ENCODE measurements at regions not wholly inside any gene's neighbourhood (a gene's known extent, or its start where the extent isn't known, plus 50 kb on each side); places are given as distances from the start of the nearest gene placed in this dataset.

GRCh38 chr13:79678100-79678499 lies 197.1 kb downstream of the NDFIP2 start:
- no peak overlapping the region for H3K4me2 ChIP-seq (ENCODE audit: low read depth, low read length, poor library complexity, severe bottlenecking)
- H3F3A ChIP-seq (ENCODE audit: insufficient read depth), result no peaks in the 10 kb centered on the region
- no peaks in the 10 kb centered on the region for H3K9me2 ChIP-seq (replicated peaks; ENCODE audit: insufficient read depth, low read length)
- no peak overlapping the region for H3K9ac ChIP-seq (ENCODE audit: low read length)
- H3K79me2 ChIP-seq (ENCODE audit: insufficient read depth, low read length), result no peaks in the 10 kb centered on the region
- no peak overlapping the region for H2AFZ ChIP-seq (ENCODE audit: low read depth, low read length, severe bottlenecking)
- no peak overlapping the region for H3K4me3 ChIP-seq (ENCODE audit: insufficient read depth, low read length, poor library complexity, severe bottlenecking)
- H3K27ac ChIP-seq (ENCODE audit: low read depth, low read length), result no peak overlapping the region
- no peaks in the 10 kb centered on the region for H4K20me1 ChIP-seq (ENCODE audit: low read depth, low read length)
- TF ChIP-seq CTCF (IDR thresholded peaks at IDR 0.05; ENCODE audit: insufficient read depth, low read length, poor library complexity, severe bottlenecking) (no peak), EZH2phosphoT487 (conservative IDR thresholded peaks at IDR 0.05; ENCODE audit: low read length) (no peak)
- no peaks in the 10 kb centered on the region for H3K36me3 ChIP-seq (ENCODE audit: low read length)
- no peaks in the 10 kb centered on the region for H3K27me3 ChIP-seq (ENCODE audit: low read length)
- H3K9me3 ChIP-seq (ENCODE audit: insufficient read depth, low read length), result no peaks in the 10 kb centered on the region

GRCh38 chr13:79675931-79676660 lies 195.1 kb downstream of the NDFIP2 start:
- no peak overlapping the region for H3K27ac ChIP-seq (ENCODE audit: low read depth, low read length)
- no peaks in the 10 kb centered on the region for H3F3A ChIP-seq (ENCODE audit: insufficient read depth)
- H3K9me3 ChIP-seq (ENCODE audit: insufficient read depth, low read length), result no peaks in the 10 kb centered on the region
- no peaks in the 10 kb centered on the region for H3K36me3 ChIP-seq (ENCODE audit: low read length)
- H3K9me2 ChIP-seq (replicated peaks; ENCODE audit: insufficient read depth, low read length), result no peaks in the 10 kb centered on the region
- H2AFZ ChIP-seq (ENCODE audit: low read depth, low read length, severe bottlenecking), result no peak overlapping the region
- no peak overlapping the region for H3K4me3 ChIP-seq (ENCODE audit: insufficient read depth, low read length, poor library complexity, severe bottlenecking)
- no peak for TF ChIP-seq CTCF (IDR thresholded peaks at IDR 0.05; ENCODE audit: insufficient read depth, low read length, poor library complexity, severe bottlenecking)
- no peak for TF ChIP-seq EZH2phosphoT487 (conservative IDR thresholded peaks at IDR 0.05; ENCODE audit: low read length)
- H3K4me2 ChIP-seq (ENCODE audit: low read depth, low read length, poor library complexity, severe bottlenecking), result no peak overlapping the region
- no peaks in the 10 kb centered on the region for H3K27me3 ChIP-seq (ENCODE audit: low read length)
- H3K9ac ChIP-seq (ENCODE audit: low read length), result no peak overlapping the region
- H4K20me1 ChIP-seq (ENCODE audit: low read depth, low read length), result no peaks in the 10 kb centered on the region
- H3K79me2 ChIP-seq (ENCODE audit: insufficient read depth, low read length), result no peaks in the 10 kb centered on the region

- H3K27me3 ChIP-seq (ENCODE audit: low read length), result no peaks in the 10 kb centered on the region
- H3K9me2 ChIP-seq (replicated peaks; ENCODE audit: insufficient read depth, low read length), result no peaks in the 10 kb centered on the region
- TF ChIP-seq CTCF (IDR thresholded peaks at IDR 0.05; ENCODE audit: insufficient read depth, low read length, poor library complexity, severe bottlenecking) (no peak), EZH2phosphoT487 (conservative IDR thresholded peaks at IDR 0.05; ENCODE audit: low read length) (no peak)
- H3K4me2 ChIP-seq (ENCODE audit: low read depth, low read length, poor library complexity, severe bottlenecking), result no peak overlapping the region
- no peak overlapping the region for H2AFZ ChIP-seq (ENCODE audit: low read depth, low read length, severe bottlenecking)
- H3K9ac ChIP-seq (ENCODE audit: low read length), result no peak overlapping the region
- no peaks in the 10 kb centered on the region for H3K9me3 ChIP-seq (ENCODE audit: insufficient read depth, low read length)
- H3K79me2 ChIP-seq (ENCODE audit: insufficient read depth, low read length), result no peaks in the 10 kb centered on the region
- no peak overlapping the region for H3K27ac ChIP-seq (ENCODE audit: low read depth, low read length)
- no peaks in the 10 kb centered on the region for H3K36me3 ChIP-seq (ENCODE audit: low read length)
- H3F3A ChIP-seq (ENCODE audit: insufficient read depth), result no peaks in the 10 kb centered on the region
- H3K4me3 ChIP-seq (ENCODE audit: insufficient read depth, low read length, poor library complexity, severe bottlenecking), result no peak overlapping the region
- no peaks in the 10 kb centered on the region for H4K20me1 ChIP-seq (ENCODE audit: low read depth, low read length)
These were observed 194.0 kb downstream of the NDFIP2 start for GRCh38 chr13:79674765-79675515.

Data from SU-DHL-6 (cell line).